ENCODE measurements at regions not wholly inside any gene's neighbourhood (a gene's known extent, or its start where the extent isn't known, plus 50 kb on each side); places are given as distances from the start of the nearest gene placed in this dataset.
"Not testable (repeated sequence)": the region's sequence is repeated elsewhere in the genome, so short reads cannot be mapped to it uniquely, and the experiment has no call there.

- no peak for DNase-seq (ENCODE audit: low read depth in 1 of 2, low spot score in 1 of 2)
- Histone ChIP-seq H3K27me3 (ENCODE audit: insufficient read depth, poor library complexity, severe bottlenecking) (peaks cover 21% of the 10 kb centered on the region), H3K27ac (replicated peaks) (no peak overlapping the region), H3K4me3 (replicated peaks; ENCODE audit: insufficient read depth, low read length) (no peak overlapping the region)
- TF ChIP-seq GABPA (IDR thresholded peaks at IDR 0.05; ENCODE audit: low read depth) = no peak
- no peak for TF ChIP-seq REST (IDR thresholded peaks at IDR 0.05; ENCODE audit: insufficient replicate concordance, low read depth)
- no peak for TF ChIP-seq POLR2AphosphoS5 (IDR thresholded peaks at IDR 0.05; ENCODE audit: low read depth)
- no peak for TF ChIP-seq SPI1 (IDR thresholded peaks at IDR 0.05; ENCODE audit: borderline replicate concordance, low read depth)
- no peak for TF ChIP-seq CTCF (IDR thresholded peaks at IDR 0.05; ENCODE audit: insufficient read depth, low read length)
Observed at GRCh38 chr18:51346404-51346803, 148.9 kb upstream of the MEX3C start.

GRCh38 chr18:51350081-51350480, 152.6 kb upstream of the MEX3C start:
- Histone ChIP-seq H3K27me3 (ENCODE audit: insufficient read depth, poor library complexity, severe bottlenecking) (peaks cover 22% of the 10 kb centered on the region), H3K4me3 (replicated peaks; ENCODE audit: insufficient read depth, low read length) (no peak overlapping the region), H3K27ac (replicated peaks) (no peak overlapping the region)
- TF ChIP-seq REST (IDR thresholded peaks at IDR 0.05; ENCODE audit: insufficient replicate concordance, low read depth) (no peak), SPI1 (IDR thresholded peaks at IDR 0.05; ENCODE audit: borderline replicate concordance, low read depth) (no peak), CTCF (IDR thresholded peaks at IDR 0.05; ENCODE audit: insufficient read depth, low read length) (no peak), POLR2AphosphoS5 (IDR thresholded peaks at IDR 0.05; ENCODE audit: low read depth) (no peak), GABPA (IDR thresholded peaks at IDR 0.05; ENCODE audit: low read depth) (no peak)
- DNase-seq (ENCODE audit: low read depth in 1 of 2, low spot score in 1 of 2) = no peak

GRCh38 chr18:51355841-51356240, 158.4 kb upstream of the MEX3C start:
- Histone ChIP-seq H3K27ac (replicated peaks) (no peak overlapping the region), H3K4me3 (replicated peaks; ENCODE audit: insufficient read depth, low read length) (no peak overlapping the region), H3K27me3 (ENCODE audit: insufficient read depth, poor library complexity, severe bottlenecking) (peaks cover 9% of the 10 kb centered on the region)
- DNase-seq (ENCODE audit: low read depth in 1 of 2, low spot score in 1 of 2) = no peak
- TF ChIP-seq REST (IDR thresholded peaks at IDR 0.05; ENCODE audit: insufficient replicate concordance, low read depth) (no peak), SPI1 (IDR thresholded peaks at IDR 0.05; ENCODE audit: borderline replicate concordance, low read depth) (no peak), POLR2AphosphoS5 (IDR thresholded peaks at IDR 0.05; ENCODE audit: low read depth) (no peak), GABPA (IDR thresholded peaks at IDR 0.05; ENCODE audit: low read depth) (no peak), CTCF (IDR thresholded peaks at IDR 0.05; ENCODE audit: insufficient read depth, low read length) (no peak)

- H3K4me3 ChIP-seq (replicated peaks; ENCODE audit: insufficient read depth, low read length); H3K27me3 ChIP-seq (ENCODE audit: insufficient read depth, poor library complexity, severe bottlenecking); H3K27ac ChIP-seq (replicated peaks); DNase-seq (ENCODE audit: low read depth in 1 of 2, low spot score in 1 of 2): not testable (repeated sequence)
Observed at GRCh38 chr18:51360301-51360700, 162.8 kb upstream of the MEX3C start.

Data from HL-60 (cell line).